ENCODE measurements at regions not wholly inside any gene's neighbourhood (a gene's known extent, or its start where the extent isn't known, plus 50 kb on each side); places are given as distances from the start of the nearest gene placed in this dataset.
A peak's percentile ranks its signal among the peaks of the same experiment; 100 is the strongest.

DNA sequence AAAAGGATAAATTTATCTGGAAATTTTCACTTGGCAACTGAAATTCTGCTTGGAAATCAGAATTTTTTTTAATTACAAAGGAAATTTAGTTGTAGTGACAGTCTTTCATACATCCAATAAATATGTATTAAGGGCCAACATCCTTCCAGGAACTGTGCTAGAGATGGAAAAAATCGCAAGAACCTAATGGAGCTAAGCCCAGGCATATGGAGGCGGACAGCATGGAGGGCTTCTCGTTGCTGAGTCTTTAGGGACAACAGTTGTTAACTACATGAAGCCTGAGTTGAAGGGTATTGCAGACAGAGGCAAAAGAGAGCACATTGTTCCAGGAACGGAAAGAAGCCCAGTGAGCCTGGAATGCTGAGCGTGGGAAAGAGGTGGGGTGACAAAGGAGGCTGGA, 208.9 kb downstream of the IBTK start:
- no peaks in the 10 kb centered on the region for H3K4me1 ChIP-seq
- WGBS, 2 donors: 81 to 83% methylated on average over 5 of the region's 5 CpGs
- no peak overlapping the region for H3K27ac ChIP-seq
- no peak overlapping the region for H3K4me3 ChIP-seq
- no peaks in the 10 kb centered on the region for H3K36me3 ChIP-seq
- H3K27me3 ChIP-seq: no peaks in the 10 kb centered on the region
- H3K9me3 ChIP-seq: no peaks in the 10 kb centered on the region
- ATAC-seq (ENCODE audit: low FRiP score in 2 of 2) (no peak), DNase-seq (no peak)
- TF ChIP-seq POLR2AphosphoS5 (IDR thresholded peaks at IDR 0.05) (no peak), EP300 (IDR thresholded peaks at IDR 0.05) (no peak), CTCF (IDR thresholded peaks at IDR 0.05) (no peak), POLR2A (IDR thresholded peaks at IDR 0.05) (no peak)

DNA sequence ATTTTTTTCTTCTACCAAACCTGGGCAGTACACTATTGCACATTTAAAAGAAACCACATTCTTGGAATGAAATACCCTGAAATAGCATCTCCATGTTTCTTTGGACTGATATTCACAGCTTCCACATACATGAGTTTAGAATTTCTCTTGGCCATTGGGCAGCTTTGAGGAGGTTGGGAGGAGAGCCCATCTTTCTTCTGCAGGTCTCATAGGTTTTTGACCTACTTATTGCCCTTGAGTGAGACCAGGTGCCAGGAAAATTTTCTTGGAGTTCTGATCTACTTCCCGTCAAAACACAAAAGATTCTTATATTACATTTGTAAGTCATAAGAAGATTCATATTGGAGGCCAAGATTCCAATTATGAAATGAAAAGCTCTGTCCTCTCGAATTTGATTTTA, 212.0 kb downstream of the IBTK start:
- Histone ChIP-seq H3K4me3 (no peak overlapping the region), H3K27me3 (no peaks in the 10 kb centered on the region), H3K9me3 (no peaks in the 10 kb centered on the region), H3K27ac (no peak overlapping the region), H3K4me1 (no peaks in the 10 kb centered on the region), H3K36me3 (no peaks in the 10 kb centered on the region)
- TF ChIP-seq EP300 (IDR thresholded peaks at IDR 0.05) (no peak), CTCF (IDR thresholded peaks at IDR 0.05) (no peak), POLR2AphosphoS5 (IDR thresholded peaks at IDR 0.05) (no peak)
- ATAC-seq (ENCODE audit: low FRiP score in 2 of 2) (no peak), DNase-seq (no peak)
- WGBS, 2 donors: 81 to 86% methylated on average over 2 of the region's 2 CpGs

DNA sequence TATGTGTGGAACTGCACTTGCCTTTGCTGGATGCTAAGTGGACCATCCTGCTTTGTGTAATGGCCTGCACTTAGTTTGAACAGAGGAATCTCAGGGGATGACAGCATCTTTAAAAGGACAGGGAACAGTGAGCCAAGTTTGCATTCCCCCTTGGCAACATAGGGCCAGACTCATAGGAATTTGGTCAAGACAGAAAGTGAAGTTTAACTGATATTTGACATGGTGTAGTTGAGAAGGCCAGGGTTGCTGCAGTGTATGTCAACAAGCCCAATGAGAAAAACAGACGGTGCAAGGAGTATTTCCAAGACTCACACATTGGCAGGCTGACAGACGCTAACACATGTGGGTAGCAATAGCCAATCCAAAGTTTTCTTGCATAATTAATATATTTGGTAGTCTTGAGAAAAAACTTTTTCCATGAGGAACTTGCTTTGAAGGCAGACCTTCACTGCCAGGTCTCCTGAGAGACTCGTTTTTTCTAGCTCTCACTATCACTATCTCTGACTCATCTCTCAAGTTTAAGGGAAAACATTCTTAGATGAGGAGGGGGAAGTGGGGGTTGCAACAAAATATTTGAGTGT, 213.8 kb downstream of the IBTK start:
- Histone ChIP-seq H3K4me3 (no peak overlapping the region), H3K36me3 (no peaks in the 10 kb centered on the region), H3K9me3 (no peaks in the 10 kb centered on the region), H3K4me1 (no peaks in the 10 kb centered on the region), H3K27me3 (no peaks in the 10 kb centered on the region), H3K27ac (peak overlapping the region in 1 of 4 donors; percentile 17)
- ATAC-seq (ENCODE audit: low FRiP score in 2 of 2) (peak; percentile 51 to 81), DNase-seq (no peak)
- TF ChIP-seq POLR2AphosphoS5 (IDR thresholded peaks at IDR 0.05) (peak in 1 of 2 donors; percentile 42), POLR2A (IDR thresholded peaks at IDR 0.05) (no peak), CTCF (IDR thresholded peaks at IDR 0.05) (no peak), EP300 (IDR thresholded peaks at IDR 0.05) (no peak)
- WGBS, 2 donors: 69 to 71% methylated on average over 3 of the region's 3 CpGs

DNA sequence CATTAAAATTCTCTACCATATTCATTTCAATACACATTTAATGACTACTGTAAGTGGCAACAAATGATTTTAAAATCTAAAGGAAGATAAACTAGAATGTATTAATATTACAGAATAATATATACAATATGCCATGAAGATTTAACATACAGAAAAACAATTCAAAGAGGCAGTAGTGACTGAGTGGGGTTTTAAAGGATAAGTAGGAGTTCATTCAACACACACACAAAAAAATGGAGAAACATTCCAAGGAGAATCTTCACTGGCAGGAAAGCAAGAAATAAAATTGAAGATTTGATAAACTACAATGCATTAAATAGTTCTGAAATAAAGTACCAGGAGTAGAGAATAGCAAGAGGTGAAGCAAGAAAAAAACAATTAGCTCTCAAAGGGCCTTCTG, 215.1 kb downstream of the IBTK start:
- no peaks in the 10 kb centered on the region for H3K9me3 ChIP-seq
- TF ChIP-seq POLR2A (IDR thresholded peaks at IDR 0.05) (no peak), POLR2AphosphoS5 (IDR thresholded peaks at IDR 0.05) (no peak), CTCF (IDR thresholded peaks at IDR 0.05) (no peak), EP300 (IDR thresholded peaks at IDR 0.05) (no peak)
- H3K27me3 ChIP-seq: no peaks in the 10 kb centered on the region
- no peak overlapping the region for H3K27ac ChIP-seq
- H3K36me3 ChIP-seq: no peaks in the 10 kb centered on the region
- no peak for DNase-seq
- no peak overlapping the region for H3K4me3 ChIP-seq
- ATAC-seq (ENCODE audit: low FRiP score in 2 of 2): no peak
- H3K4me1 ChIP-seq: no peaks in the 10 kb centered on the region

- no peak for ATAC-seq (ENCODE audit: low FRiP score in 2 of 2)
- Histone ChIP-seq H3K27me3 (no peaks in the 10 kb centered on the region), H3K4me1 (no peaks in the 10 kb centered on the region), H3K9me3 (no peaks in the 10 kb centered on the region), H3K4me3 (no peak overlapping the region), H3K36me3 (no peaks in the 10 kb centered on the region), H3K27ac (no peak overlapping the region)
- no peak for DNase-seq
- no peak for TF ChIP-seq POLR2AphosphoS5 (IDR thresholded peaks at IDR 0.05)
- no peak for TF ChIP-seq CTCF (IDR thresholded peaks at IDR 0.05)
- TF ChIP-seq EP300 (IDR thresholded peaks at IDR 0.05): no peak
- 50 to 54% methylated on average over 2 of the region's 2 CpGs for WGBS, 2 donors
Measured at GRCh38 chr6:82030761-82031503, 216.6 kb downstream of the IBTK start.

Data from upper lobe of left lung (tissue), 6 donors.